CD14-positive monocyte (primary cell): ENCODE measurements at regions not wholly inside any gene's neighbourhood (a gene's known extent, or its start where the extent isn't known, plus 50 kb on each side); places are given as distances from the start of the nearest gene placed in this dataset.

ENCODE experiments used
- DNase-seq, 3 donors: peaks; one replicate each; pipeline ENCODE4 v3.0.0-alpha.2; 2011 to 2022
- H2AFZ ChIP-seq: 2 replicates; pipeline ENCODE4 v1.6.0; 2012; ENCODE audit warnings: mild to moderate bottlenecking, low read depth, low read length, inconsistent platforms; ENCODE audit not compliant: insufficient read depth, poor library complexity, severe bottlenecking
- H3K27ac ChIP-seq, 2 donors: 1 replicate in 1 of 2; 2 replicates in 1 of 2; pipeline ENCODE4 v1.5.1; 2012 to 2013; ENCODE audit warnings: low read length in 2 of 2, control low read depth in 1 of 2, inconsistent platforms in 1 of 2, low read depth in 1 of 2, mild to moderate bottlenecking in 1 of 2
- H3K27me3 ChIP-seq, 2 donors: one replicate each; pipeline versions ENCODE4 v1.6.0 to v1.6.1; 2011 to 2013; ENCODE audit warnings: low read length in 2 of 2; ENCODE audit not compliant: control insufficient read depth in 2 of 2, insufficient read depth in 2 of 2
- H3K36me3 ChIP-seq, 2 donors: replicated peaks in 1 of 2; 1 replicate in 1 of 2; 2 replicates in 1 of 2; pipeline versions ENCODE4 v1.5.1 to v1.6.1; 2012 to 2013; ENCODE audit warnings: low read length in 2 of 2, control low read depth in 1 of 2, inconsistent platforms in 1 of 2, mild to moderate bottlenecking in 1 of 2; ENCODE audit not compliant: insufficient read depth in 2 of 2, control insufficient read depth in 1 of 2
- H3K4me1 ChIP-seq, 2 donors: 1 replicate in 1 of 2; 2 replicates in 1 of 2; pipeline versions ENCODE4 v1.5.1 to v1.6.1; 2012 to 2013; ENCODE audit warnings: low read length in 2 of 2, control low read depth in 1 of 2, inconsistent platforms in 1 of 2, mild to moderate bottlenecking in 1 of 2, moderate library complexity in 1 of 2; ENCODE audit not compliant: insufficient read depth in 2 of 2, control insufficient read depth in 1 of 2
- H3K4me2 ChIP-seq: replicated peaks from 2 replicates; pipeline ENCODE3; 2012; ENCODE audit warnings: low read length, moderate library complexity, mild to moderate bottlenecking; ENCODE audit not compliant: poor library complexity, severe bottlenecking; ENCODE audit errors: extremely low read depth
- H3K4me3 ChIP-seq, 3 experiments: fragments of 200-600 bp in 1 of 3; sonication (generic) in 1 of 3; replicated peaks in 1 of 3; 1 replicate in 2 of 3; 2 replicates in 1 of 3; pipeline ENCODE4 v1.5.1; 2011 to 2013; ENCODE audit warnings: low read length in 3 of 3, mild to moderate bottlenecking in 3 of 3, control low read depth in 2 of 3, low read depth in 2 of 3, inconsistent platforms in 1 of 3, moderate library complexity in 1 of 3
- H3K79me2 ChIP-seq: 2 replicates; pipeline ENCODE4 v1.6.0; 2012; ENCODE audit warnings: mild to moderate bottlenecking, control low read depth, inconsistent platforms, low read length, moderate library complexity; ENCODE audit not compliant: insufficient read depth
- H3K9ac ChIP-seq: 2 replicates; pipeline ENCODE4 v1.6.0; 2017; ENCODE audit warnings: low read length, mild to moderate bottlenecking; ENCODE audit not compliant: insufficient read depth, poor library complexity, severe bottlenecking
- H3K9me3 ChIP-seq, 2 donors: replicated peaks in 1 of 2; 1 replicate in 1 of 2; 2 replicates in 1 of 2; pipeline versions ENCODE4 v1.5.1 to v1.6.1; 2012 to 2013; ENCODE audit warnings: low read length in 2 of 2, control low read depth in 1 of 2; ENCODE audit not compliant: control insufficient read depth in 1 of 2, insufficient read depth in 1 of 2
- H4K20me1 ChIP-seq: 2 replicates; pipeline ENCODE4 v1.6.0; 2012; ENCODE audit warnings: mild to moderate bottlenecking, low read length, control low read depth, moderate library complexity; ENCODE audit not compliant: insufficient read depth
- H3K27ac Mint-ChIP-seq, 7 donors: one replicate each; pipeline ENCODE4 v1.8.0; 2020; ENCODE audit warnings: mild to moderate bottlenecking in 7 of 7, mixed read lengths in 7 of 7, moderate library complexity in 6 of 7, inconsistent platforms in 2 of 7
- H3K27me3 Mint-ChIP-seq, 3 donors: one replicate each; pipeline ENCODE4 v1.8.0; 2021 to 2022; ENCODE audit warnings: low read depth in 3 of 3, mild to moderate bottlenecking in 3 of 3, mixed read lengths in 3 of 3, moderate library complexity in 3 of 3, inconsistent platforms in 1 of 3
- H3K36me3 Mint-ChIP-seq, 2 donors: one replicate each; pipeline ENCODE4 v1.8.0; 2020; ENCODE audit warnings: mixed read lengths in 2 of 2, inconsistent platforms in 1 of 2, mild to moderate bottlenecking in 1 of 2
- H3K4me1 Mint-ChIP-seq: one replicate; pipeline ENCODE4 v1.8.0; 2020; ENCODE audit warnings: mild to moderate bottlenecking, mixed read lengths
- H3K4me3 Mint-ChIP-seq, 2 donors: one replicate each; pipeline ENCODE4 v1.8.0; 2020; ENCODE audit warnings: mild to moderate bottlenecking in 2 of 2, mixed read lengths in 2 of 2, moderate library complexity in 1 of 2
- H3K9me3 Mint-ChIP-seq, 7 donors: one replicate each; pipeline ENCODE4 v1.8.0; 2020 to 2022; ENCODE audit warnings: mixed read lengths in 7 of 7, mild to moderate bottlenecking in 6 of 7, moderate library complexity in 6 of 7, inconsistent platforms in 2 of 7
- CTCF ChIP-seq: fragments of 200-600 bp; IDR thresholded peaks from one replicate; pipeline ENCODE4 v1.8.0; 2022; ENCODE audit warnings: antibody characterized with exemption, mild to moderate bottlenecking
- WGBS: methylation state at CpG from one replicate; pipeline ENCODE4 v1.1.5; 2013; ENCODE audit warnings: missing lambda C conversion rate; ENCODE audit not compliant: insufficient coverage; 5-methylcytosine and 5-hydroxymethylcytosine counted together
- intact Hi-C, 2 donors: fragments of 100-400 bp; cut with micrococcal nuclease; formaldehyde crosslinking; loops; one replicate each; pipeline versions ENCODE4 v1.15.0 to v1.15.1; 2023

- peaks cover 19 to 29% of the 10 kb centered on the region in 2 donors for H3K36me3 Mint-ChIP-seq
- H3K9me3 ChIP-seq = no peaks in the 10 kb centered on the region
- no peak for DNase-seq
- H3K36me3 ChIP-seq = peaks cover 0 to 12% of the 10 kb centered on the region in 2 donors
- H3K9ac ChIP-seq = no peak overlapping the region
- H3K4me1 ChIP-seq = peaks cover 37 to 50% of the 10 kb centered on the region in 2 donors
- H3K4me2 ChIP-seq = no peak overlapping the region
- peaks cover 0 to 1% (median 1%) of the 10 kb centered on the region in 3 donors for H3K27me3 Mint-ChIP-seq
- no peak overlapping the region for H3K4me3 ChIP-seq
- H3K4me3 Mint-ChIP-seq = no peak overlapping the region
- 93% methylated on average over 3 of the region's 6 CpGs for WGBS
- peaks cover 3% of the 10 kb centered on the region for H3K79me2 ChIP-seq
- no peaks in the 10 kb centered on the region for H3K27me3 ChIP-seq
- peaks cover 51% of the 10 kb centered on the region for H3K4me1 Mint-ChIP-seq
- H3K27ac Mint-ChIP-seq = peak overlapping the region in 1 of 7 donors; percentile 16
- intact Hi-C loops = no loop called here
- no peak overlapping the region for H2AFZ ChIP-seq
- peaks cover 3 to 6% (median 5%) of the 10 kb centered on the region in 7 donors for H3K9me3 Mint-ChIP-seq
- no peak for TF ChIP-seq CTCF
- H4K20me1 ChIP-seq = no peaks in the 10 kb centered on the region
- no peak overlapping the region for H3K27ac ChIP-seq
Observed at GRCh38 chr5:77874691-77875090, 98.6 kb upstream of the TBCA start.

GRCh38 chr5:77873239-77873638 is 97.1 kb upstream of the TBCA start:
- Histone ChIP-seq H3K4me1 (peaks cover 34 to 39% of the 10 kb centered on the region in 2 donors), H3K36me3 (peaks cover 0 to 12% of the 10 kb centered on the region in 2 donors), H3K27ac (no peak overlapping the region), H4K20me1 (no peaks in the 10 kb centered on the region), H2AFZ (no peak overlapping the region), H3K27me3 (no peaks in the 10 kb centered on the region), H3K9me3 (no peaks in the 10 kb centered on the region), H3K9ac (no peak overlapping the region), H3K4me3 (no peak overlapping the region), H3K79me2 (peaks cover 3% of the 10 kb centered on the region), H3K4me2 (no peak overlapping the region)
- no peak for TF ChIP-seq CTCF
- H3K27me3 Mint-ChIP-seq = peaks cover 0 to 1% (median 1%) of the 10 kb centered on the region in 3 donors
- no peak for DNase-seq
- H3K4me1 Mint-ChIP-seq = peaks cover 48% of the 10 kb centered on the region
- H3K27ac Mint-ChIP-seq = peak overlapping the region in 2 of 7 donors; percentile 76 to 83
- no peak overlapping the region for H3K4me3 Mint-ChIP-seq
- peaks cover 3 to 6% (median 5%) of the 10 kb centered on the region in 7 donors for H3K9me3 Mint-ChIP-seq
- intact Hi-C loops = no loop called here
- peaks cover 19 to 31% of the 10 kb centered on the region in 2 donors for H3K36me3 Mint-ChIP-seq
